ENCODE measurements at regions not wholly inside any gene's neighbourhood (a gene's known extent, or its start where the extent isn't known, plus 50 kb on each side); places are given as distances from the start of the nearest gene placed in this dataset.
A peak's percentile ranks its signal among the peaks of the same experiment; 100 is the strongest.

- H3K27ac ChIP-seq = no peak overlapping the region
- H3K4me1 ChIP-seq = peaks cover 0 to 16% (median 5%) of the 10 kb centered on the region in 4 donors
- no peaks in the 10 kb centered on the region for H3K9me3 ChIP-seq
- no peak for TF ChIP-seq POLR2AphosphoS5 (IDR thresholded peaks at IDR 0.05)
- no peak for TF ChIP-seq CTCF (IDR thresholded peaks at IDR 0.05)
- no peak for TF ChIP-seq EP300 (IDR thresholded peaks at IDR 0.05)
- H3K4me3 ChIP-seq = no peak overlapping the region
- 71 to 91% (median 77%) methylated on average over 2 of the region's 2 CpGs for WGBS, 5 donors
- H3K36me3 ChIP-seq = no peaks in the 10 kb centered on the region
- H3K27me3 ChIP-seq = no peaks in the 10 kb centered on the region
- no peak for DNase-seq
- intact Hi-C loops (cut with DNase I; ENCODE audit: low total_unique reads) = no loop called here
These were observed 147.9 kb upstream of the LYZL1 start for GRCh38 chr10:29140991-29141390.

DNA sequence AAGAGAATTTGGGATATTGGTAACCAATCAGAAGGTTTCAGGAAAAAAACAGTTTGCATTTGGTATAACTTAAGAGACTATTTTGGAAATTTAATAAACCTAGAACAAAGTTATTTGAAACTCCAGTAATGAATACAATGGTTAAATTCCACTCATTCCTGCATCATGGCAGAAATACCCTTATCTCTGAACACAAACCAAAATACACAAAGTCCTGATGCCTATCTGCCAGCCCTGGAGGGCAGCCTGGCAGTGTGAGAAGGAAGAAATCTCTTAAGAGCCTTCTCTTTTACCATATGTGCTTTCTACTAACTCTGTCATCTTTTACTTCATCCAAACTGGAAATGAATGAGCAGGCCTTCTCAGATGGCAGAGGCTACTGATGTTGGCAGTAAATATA is 147.1 kb upstream of the LYZL1 start:
- H3K27ac ChIP-seq = no peak overlapping the region
- peaks cover 0 to 16% (median 5%) of the 10 kb centered on the region in 4 donors for H3K4me1 ChIP-seq
- no peaks in the 10 kb centered on the region for H3K36me3 ChIP-seq
- peak in 1 of 2 donors; percentile 35 for DNase-seq
- H3K9me3 ChIP-seq = no peaks in the 10 kb centered on the region
- intact Hi-C loops (cut with DNase I; ENCODE audit: low total_unique reads) = no loop called here
- no peak overlapping the region for H3K4me3 ChIP-seq
- no peaks in the 10 kb centered on the region for H3K27me3 ChIP-seq
- TF ChIP-seq EP300 (IDR thresholded peaks at IDR 0.05) (no peak), CTCF (IDR thresholded peaks at IDR 0.05) (no peak), POLR2AphosphoS5 (IDR thresholded peaks at IDR 0.05) (peak in 2 of 3 donors; percentile 11 to 31)

DNA sequence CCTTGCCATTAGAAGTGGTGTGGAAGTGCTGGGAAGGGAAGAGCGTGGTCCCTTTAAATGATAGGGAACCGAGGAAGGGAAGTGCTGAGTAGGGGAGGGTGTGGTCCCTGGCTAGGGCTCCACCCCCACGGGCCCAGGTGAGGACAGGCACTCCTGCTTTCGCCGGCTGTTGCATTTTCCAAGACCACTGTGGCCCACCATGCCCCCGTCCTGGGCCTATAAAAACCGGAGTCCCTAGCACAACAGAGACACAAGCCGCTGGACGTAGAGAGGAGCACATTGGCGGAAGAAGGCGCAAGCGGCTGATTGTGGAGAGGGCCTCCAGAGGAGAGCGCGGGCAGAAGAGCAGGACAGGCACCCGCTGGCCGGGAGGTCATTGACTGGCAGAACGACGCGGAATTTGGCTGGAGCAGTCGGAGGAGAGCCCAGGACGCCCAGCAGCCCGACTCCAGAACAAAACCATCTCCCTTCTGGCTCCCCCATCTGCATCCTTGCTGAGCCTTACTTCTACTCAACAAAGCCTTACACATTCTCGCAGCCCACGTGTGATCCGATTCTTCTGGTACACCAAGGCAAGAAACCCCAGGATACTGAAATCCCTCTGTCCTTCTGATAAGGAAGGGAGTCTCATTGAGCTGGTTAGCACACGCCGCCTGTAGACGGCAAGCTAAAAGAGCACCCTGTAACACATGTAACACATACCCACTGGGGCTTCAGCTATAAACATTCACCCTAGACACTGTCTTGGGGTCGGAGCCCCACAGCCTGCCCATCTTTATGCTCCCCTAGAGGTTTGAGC is 146.2 kb upstream of the LYZL1 start:
- intact Hi-C loops (cut with DNase I; ENCODE audit: low total_unique reads) = no loop called here
- no peaks in the 10 kb centered on the region for H3K36me3 ChIP-seq
- TF ChIP-seq POLR2AphosphoS5 (IDR thresholded peaks at IDR 0.05) (no peak), POLR2A (IDR thresholded peaks at IDR 0.05) (no peak), CTCF (IDR thresholded peaks at IDR 0.05) (no peak), EP300 (IDR thresholded peaks at IDR 0.05) (no peak)
- no peaks in the 10 kb centered on the region for H3K9me3 ChIP-seq
- H3K27ac ChIP-seq = no peak overlapping the region
- H3K27me3 ChIP-seq = no peaks in the 10 kb centered on the region
- H3K4me3 ChIP-seq = no peak overlapping the region
- H3K4me1 ChIP-seq = peaks cover 0 to 16% (median 5%) of the 10 kb centered on the region in 4 donors
- WGBS, 5 donors = 70 to 83% (median 77%) methylated on average over 27 to 29 of the region's 29 CpGs
- no peak for DNase-seq

- no peaks in the 10 kb centered on the region for H3K36me3 ChIP-seq
- no peak for TF ChIP-seq POLR2AphosphoS5 (IDR thresholded peaks at IDR 0.05)
- TF ChIP-seq EP300 (IDR thresholded peaks at IDR 0.05) = no peak
- no peak for TF ChIP-seq CTCF (IDR thresholded peaks at IDR 0.05)
- no peak for TF ChIP-seq POLR2A (IDR thresholded peaks at IDR 0.05)
- H3K27ac ChIP-seq = no peak overlapping the region
- no peaks in the 10 kb centered on the region for H3K27me3 ChIP-seq
- 60 to 69% (median 65%) methylated on average over 2 of the region's 2 CpGs for WGBS, 5 donors
- H3K9me3 ChIP-seq = no peaks in the 10 kb centered on the region
- no peak for DNase-seq
- no peak overlapping the region for H3K4me3 ChIP-seq
- intact Hi-C loops (cut with DNase I; ENCODE audit: low total_unique reads) = no loop called here
- peaks cover 0 to 16% (median 5%) of the 10 kb centered on the region in 4 donors for H3K4me1 ChIP-seq
These were observed 144.7 kb upstream of the LYZL1 start for GRCh38 chr10:29144126-29144525.

Measured in stomach (tissue), 8 donors.